H9 (cell line): ENCODE measurements at regions not wholly inside any gene's neighbourhood (a gene's known extent, or its start where the extent isn't known, plus 50 kb on each side); places are given as distances from the start of the nearest gene placed in this dataset.

ENCODE experiments used
- DNase-seq: peaks from one replicate; pipeline ENCODE4 v3.0.0-alpha.2; 2017
- H2AFZ ChIP-seq: one replicate; pipeline ENCODE4 v1.6.1; 2013; ENCODE audit warnings: mild to moderate bottlenecking, low read length, control low read depth, moderate library complexity
- H2AK5ac ChIP-seq: 2 replicates; pipeline ENCODE4 v1.6.1; 2013; ENCODE audit warnings: low read length, control low read depth, mixed read lengths; ENCODE audit not compliant: insufficient read length
- H2BK120ac ChIP-seq: one replicate; pipeline ENCODE4 v1.6.1; 2013; ENCODE audit warnings: low read depth, mild to moderate bottlenecking, low read length, control low read depth, inconsistent platforms; ENCODE audit not compliant: poor library complexity, severe bottlenecking
- H2BK12ac ChIP-seq: 2 replicates; pipeline ENCODE4 v1.6.1; 2013; ENCODE audit warnings: low read length, control low read depth, mixed read lengths, low read depth; ENCODE audit not compliant: insufficient read length
- H2BK15ac ChIP-seq: 2 replicates; pipeline ENCODE4 v1.6.1; 2013; ENCODE audit warnings: low read depth, low read length, control low read depth
- H2BK20ac ChIP-seq: one replicate; pipeline ENCODE4 v1.6.1; 2013; ENCODE audit warnings: low read depth, mild to moderate bottlenecking, low read length, control low read depth, inconsistent platforms; ENCODE audit not compliant: poor library complexity, severe bottlenecking
- H2BK5ac ChIP-seq: 2 replicates; pipeline ENCODE4 v1.6.1; 2013; ENCODE audit warnings: low read length, control low read depth, mixed read lengths; ENCODE audit not compliant: insufficient read length
- H3K14ac ChIP-seq: 2 replicates; pipeline ENCODE4 v1.6.1; 2013; ENCODE audit warnings: low read length, control low read depth; ENCODE audit not compliant: insufficient read depth
- H3K18ac ChIP-seq: 2 replicates; pipeline ENCODE4 v1.6.1; 2013; ENCODE audit warnings: low read depth, mild to moderate bottlenecking, mixed read lengths, low read length, control low read depth; ENCODE audit not compliant: insufficient read length
- H3K23ac ChIP-seq: 2 replicates; pipeline ENCODE4 v1.6.1; 2013; ENCODE audit warnings: low read length, control low read depth, mixed read lengths, low read depth; ENCODE audit not compliant: insufficient read length
- H3K23me2 ChIP-seq: 2 replicates; pipeline ENCODE4 v1.6.1; 2013; ENCODE audit warnings: low read depth, mild to moderate bottlenecking, mixed read lengths, low read length, control low read depth; ENCODE audit not compliant: insufficient read length, poor library complexity, severe bottlenecking
- H3K27ac ChIP-seq: 2 replicates; pipeline ENCODE4 v1.5.1; 2013; ENCODE audit warnings: low read length, control low read depth, mixed read lengths, low read depth; ENCODE audit not compliant: insufficient read length
- H3K27me3 ChIP-seq: 2 replicates; pipeline ENCODE4 v1.6.1; 2013; ENCODE audit warnings: low read length, control low read depth, inconsistent platforms; ENCODE audit not compliant: insufficient read depth
- H3K4ac ChIP-seq: 2 replicates; pipeline ENCODE4 v1.6.1; 2013; ENCODE audit warnings: low read depth, mild to moderate bottlenecking, control low read depth, inconsistent platforms, low read length, moderate library complexity
- H3K4me1 ChIP-seq: 2 replicates; pipeline ENCODE4 v1.6.1; 2013; ENCODE audit warnings: low read length, control low read depth, inconsistent platforms; ENCODE audit not compliant: insufficient read depth
- H3K4me2 ChIP-seq: 2 replicates; pipeline ENCODE4 v1.6.1; 2013; ENCODE audit warnings: low read length, control low read depth, mixed read lengths; ENCODE audit not compliant: insufficient read length, insufficient read depth
- H3K56ac ChIP-seq: 2 replicates; pipeline ENCODE4 v1.6.1; 2013; ENCODE audit warnings: low read depth, mild to moderate bottlenecking, mixed read lengths, low read length, control low read depth; ENCODE audit not compliant: insufficient read length
- H3K79me1 ChIP-seq: 2 replicates; pipeline ENCODE4 v1.6.1; 2013; ENCODE audit warnings: low read depth, mild to moderate bottlenecking, moderate library complexity, low read length, control low read depth, inconsistent platforms; ENCODE audit not compliant: insufficient read depth, poor library complexity, severe bottlenecking
- H3K79me2 ChIP-seq: 2 replicates; pipeline ENCODE4 v1.6.1; 2013; ENCODE audit warnings: low read length, control low read depth, inconsistent platforms; ENCODE audit not compliant: insufficient read depth
- H3K9ac ChIP-seq: 2 replicates; pipeline ENCODE4 v1.6.1; 2013; ENCODE audit warnings: low read length, control low read depth, mixed read lengths; ENCODE audit not compliant: insufficient read length; ENCODE audit errors: extremely low read depth
- H3K9me3 ChIP-seq: one replicate; pipeline ENCODE4 v1.6.1; 2013; ENCODE audit warnings: low read depth, low read length, inconsistent platforms; ENCODE audit not compliant: control insufficient read depth
- H3T11ph ChIP-seq: one replicate; pipeline ENCODE4 v1.6.1; 2013; ENCODE audit warnings: mild to moderate bottlenecking, low read length, control low read depth, inconsistent platforms
- H4K20me1 ChIP-seq: one replicate; pipeline ENCODE4 v1.6.1; 2013; ENCODE audit not compliant: control insufficient read depth, insufficient read length, insufficient read depth
- H4K5ac ChIP-seq: 2 replicates; pipeline ENCODE4 v1.6.1; 2013; ENCODE audit warnings: low read depth, mild to moderate bottlenecking, mixed read lengths, low read length, control low read depth; ENCODE audit not compliant: insufficient read length
- H4K8ac ChIP-seq: replicated peaks from 2 replicates; pipeline ENCODE4 v1.6.1; 2013; ENCODE audit warnings: low read length, control low read depth, mixed read lengths, low read depth; ENCODE audit not compliant: insufficient read length
- H4K91ac ChIP-seq: 2 replicates; pipeline ENCODE4 v1.6.1; 2013; ENCODE audit warnings: low read depth, mild to moderate bottlenecking, moderate library complexity, mixed read lengths, low read length, control low read depth; ENCODE audit not compliant: insufficient read length
- H3K27ac Mint-ChIP-seq, 3 experiments: 2 replicates in 2 of 3; 3 replicates in 1 of 3; pipeline ENCODE4 v1.8.0; 2020 to 2021; ENCODE audit warnings: mixed read lengths in 3 of 3, mild to moderate bottlenecking in 1 of 3, moderate library complexity in 1 of 3
- H3K27me3 Mint-ChIP-seq: 2 replicates; pipeline ENCODE4 v1.8.0; 2021; ENCODE audit warnings: low read depth, mild to moderate bottlenecking, moderate library complexity, mixed read lengths
- H3K36me3 Mint-ChIP-seq, 3 experiments: 2 replicates in 2 of 3; 3 replicates in 1 of 3; pipeline ENCODE4 v1.8.0; 2020 to 2021; ENCODE audit warnings: low read depth in 3 of 3, mixed read lengths in 3 of 3; ENCODE audit not compliant: insufficient read depth in 1 of 3
- H3K4me1 Mint-ChIP-seq, 2 experiments: 2 replicates each; pipeline ENCODE4 v1.8.0; 2020; ENCODE audit warnings: mixed read lengths in 2 of 2
- H3K4me3 Mint-ChIP-seq, 2 experiments: 2 replicates in 1 of 2; 3 replicates in 1 of 2; pipeline ENCODE4 v1.8.0; 2020 to 2021; ENCODE audit warnings: mild to moderate bottlenecking in 2 of 2, mixed read lengths in 2 of 2, moderate library complexity in 1 of 2
- H3K9me3 Mint-ChIP-seq, 2 experiments: 2 replicates in 1 of 2; 3 replicates in 1 of 2; pipeline ENCODE4 v1.8.0; 2020; ENCODE audit warnings: mild to moderate bottlenecking in 2 of 2, mixed read lengths in 2 of 2, moderate library complexity in 1 of 2
- CTCF ChIP-seq: fragments of 200-600 bp; sonication (generic); conservative IDR thresholded peaks from 3 replicates; pipeline ENCODE4 v1.8.0; 2021; ENCODE audit warnings: antibody characterized with exemption, mild to moderate bottlenecking
- WGBS: extraction: QIAGEN DNeasy Blood & Tissue Kit; methylation state at CpG from one replicate; pipeline ENCODE4 v1.1.7; 2013; ENCODE audit warnings: missing lambda C conversion rate, low lambda C conversion rate, mixed read lengths; ENCODE audit not compliant: insufficient read length; ENCODE audit errors: extremely low coverage; 5-methylcytosine and 5-hydroxymethylcytosine counted together

- Histone ChIP-seq H3K27me3 (no peaks in the 10 kb centered on the region), H2BK120ac (no peak overlapping the region), H2BK20ac (no peak overlapping the region), H3K56ac (no peak overlapping the region), H3K4me2 (no peak overlapping the region), H3K9ac (no peak overlapping the region), H3K79me2 (no peaks in the 10 kb centered on the region), H2AK5ac (no peak overlapping the region), H4K20me1 (no peaks in the 10 kb centered on the region), H2AFZ (no peak overlapping the region), H4K8ac (no peak overlapping the region), H4K91ac (no peak overlapping the region), H4K5ac (no peak overlapping the region), H3T11ph (no peak overlapping the region), H3K18ac (no peak overlapping the region), H3K14ac (no peak overlapping the region), H3K23ac (no peak overlapping the region), H3K27ac (no peak overlapping the region), H3K23me2 (no peaks in the 10 kb centered on the region), H3K9me3 (no peaks in the 10 kb centered on the region), H3K4me1 (no peaks in the 10 kb centered on the region), H3K4ac (no peak overlapping the region), H2BK15ac (no peak overlapping the region), H2BK5ac (no peak overlapping the region), H2BK12ac (no peak overlapping the region), H3K79me1 (no peaks in the 10 kb centered on the region)
- no peaks in the 10 kb centered on the region for H3K36me3 Mint-ChIP-seq
- H3K27me3 Mint-ChIP-seq, result no peaks in the 10 kb centered on the region; the same call in 1 of the 2 replicates
- TF ChIP-seq CTCF, result no peak
- H3K4me1 Mint-ChIP-seq, result no peaks in the 10 kb centered on the region
- H3K4me3 Mint-ChIP-seq, result no peak overlapping the region
- DNase-seq, result no peak
- no peaks in the 10 kb centered on the region for H3K9me3 Mint-ChIP-seq
- no peak overlapping the region for H3K27ac Mint-ChIP-seq
- no CpG with 5 or more reads among the region's 3 CpGs for WGBS
These were observed 167.0 kb downstream of the RPS24 start for GRCh38 chr10:78200686-78201085.
